Fibroblast of lung (primary cell): ENCODE measurements at regions not wholly inside any gene's neighbourhood (a gene's known extent, or its start where the extent isn't known, plus 50 kb on each side); places are given as distances from the start of the nearest gene placed in this dataset.

ENCODE experiments used
- CTCF ChIP-seq, 2 donors: IDR thresholded peaks in 1 of 2; conservative IDR thresholded peaks in 1 of 2; 1 replicate in 1 of 2; 2 replicates in 1 of 2; pipeline ENCODE4 v1.5.1; 2011 to 2012; ENCODE audit warnings: low read length in 2 of 2, control low read depth in 1 of 2, inconsistent platforms in 1 of 2, low read depth in 1 of 2, mild to moderate bottlenecking in 1 of 2
- EZH2 ChIP-seq: IDR thresholded peaks from 2 replicates; pipeline ENCODE4 v1.5.1; 2012; ENCODE audit warnings: low read length, control low read depth, mild to moderate bottlenecking; ENCODE audit errors: missing control alignments

DNA sequence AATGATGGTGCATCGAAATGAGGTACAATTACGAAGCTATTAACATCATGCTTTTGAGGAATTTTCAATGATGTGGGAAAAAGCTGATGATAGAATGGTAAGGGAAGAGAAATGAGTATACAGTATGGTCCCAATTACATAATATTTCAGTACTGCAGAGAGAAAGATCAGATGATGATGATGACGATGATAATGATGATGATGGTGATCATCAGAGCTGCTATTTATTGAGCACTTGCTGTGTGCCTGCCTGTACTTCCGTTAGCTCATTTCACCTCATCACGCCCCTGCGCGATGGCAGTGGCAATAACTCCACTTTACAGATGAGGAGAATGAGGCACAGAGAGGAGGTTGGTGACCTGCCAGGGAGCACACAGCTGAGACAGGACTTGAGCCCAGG is 620.8 kb downstream of the MATN1 start:
- TF ChIP-seq CTCF (conservative IDR thresholded peaks at IDR 0.05 in 1 of 2, IDR thresholded peaks at IDR 0.05 in 1 of 2; ENCODE audit: low read depth in 1 of 2, low read length in 2 of 2) (no peak), EZH2 (no peak)
